Thoracic aorta (tissue), 2 donors: ENCODE measurements at regions not wholly inside any gene's neighbourhood (a gene's known extent, or its start where the extent isn't known, plus 50 kb on each side); places are given as distances from the start of the nearest gene placed in this dataset.

Source experiments
- ATAC-seq: fragments of 150-250 bp; one replicate; pipeline ENCODE4 v1.8.0; 2017; ENCODE audit warnings: low read depth; ENCODE audit not compliant: insufficient number of reproducible peaks, low FRiP score
- DNase-seq: peaks from one replicate; pipeline ENCODE4 v3.0.0-alpha.2; 2020; ENCODE audit warnings: low spot score
- H3K27ac ChIP-seq, 2 donors: fragments of 200-600 bp; sonication (generic); 1 replicate in 1 of 2; 2 replicates in 1 of 2; pipeline ENCODE4 v1.5.1; 2016; ENCODE audit warnings: mild to moderate bottlenecking in 2 of 2, moderate library complexity in 2 of 2
- H3K27me3 ChIP-seq: fragments of 200-600 bp; sonication (generic); replicated peaks from 2 replicates; pipeline ENCODE4 v1.6.0; 2016; ENCODE audit warnings: mild to moderate bottlenecking; ENCODE audit not compliant: insufficient read depth
- H3K36me3 ChIP-seq: fragments of 200-600 bp; sonication (generic); one replicate; pipeline ENCODE4 v1.5.1; 2016
- H3K4me1 ChIP-seq, 2 donors: fragments of 200-600 bp; sonication (generic); 1 replicate in 1 of 2; 2 replicates in 1 of 2; pipeline versions ENCODE4 v1.5.1 to v1.6.0; 2016; ENCODE audit warnings: low read depth in 2 of 2, mild to moderate bottlenecking in 1 of 2; ENCODE audit not compliant: control insufficient read depth in 1 of 2
- H3K4me3 ChIP-seq: fragments of 200-600 bp; sonication (generic); 2 replicates; pipeline ENCODE4 v1.5.1; 2016; ENCODE audit warnings: mild to moderate bottlenecking
- H3K9me3 ChIP-seq: fragments of 200-600 bp; sonication (generic); 2 replicates; pipeline ENCODE4 v1.5.1; 2016
- CTCF ChIP-seq: fragments of 200-600 bp; sonication (generic); IDR thresholded peaks from one replicate; pipeline ENCODE4 v1.5.1; 2019; ENCODE audit warnings: antibody characterized with exemption

- no peaks in the 10 kb centered on the region for H3K36me3 ChIP-seq
- no peak for TF ChIP-seq CTCF
- H3K4me3 ChIP-seq: no peak overlapping the region
- no peaks in the 10 kb centered on the region for H3K4me1 ChIP-seq
- no peak overlapping the region for H3K27ac ChIP-seq
- H3K9me3 ChIP-seq: no peaks in the 10 kb centered on the region
- DNase-seq: no peak
- no peak for ATAC-seq
- no peaks in the 10 kb centered on the region for H3K27me3 ChIP-seq
Observed at GRCh38 chr10:64093946-64094535, 572.8 kb downstream of the REEP3 start.

GRCh38 chr10:64096941-64097340 is 575.7 kb downstream of the REEP3 start:
- Histone ChIP-seq H3K27me3 (no peaks in the 10 kb centered on the region), H3K4me1 (no peaks in the 10 kb centered on the region), H3K9me3 (no peaks in the 10 kb centered on the region), H3K36me3 (no peaks in the 10 kb centered on the region), H3K4me3 (no peak overlapping the region), H3K27ac (no peak overlapping the region)
- TF ChIP-seq CTCF: no peak
- no peak for DNase-seq
- ATAC-seq: no peak

- Histone ChIP-seq H3K9me3 (no peaks in the 10 kb centered on the region), H3K27ac (no peak overlapping the region), H3K4me1 (no peaks in the 10 kb centered on the region), H3K4me3 (no peak overlapping the region), H3K27me3 (no peaks in the 10 kb centered on the region), H3K36me3 (no peaks in the 10 kb centered on the region)
- no peak for ATAC-seq
- no peak for TF ChIP-seq CTCF
- no peak for DNase-seq
Observed at GRCh38 chr10:64097391-64098122, 576.4 kb downstream of the REEP3 start.

GRCh38 chr10:64098994-64099393 is 577.8 kb downstream of the REEP3 start:
- no peak for DNase-seq
- Histone ChIP-seq H3K4me3 (no peak overlapping the region), H3K4me1 (no peaks in the 10 kb centered on the region), H3K36me3 (no peaks in the 10 kb centered on the region), H3K9me3 (no peaks in the 10 kb centered on the region), H3K27me3 (no peaks in the 10 kb centered on the region), H3K27ac (no peak overlapping the region)
- no peak for TF ChIP-seq CTCF
- no peak for ATAC-seq

- Histone ChIP-seq H3K4me3 (no peak overlapping the region), H3K36me3 (no peaks in the 10 kb centered on the region), H3K27ac (no peak overlapping the region), H3K27me3 (no peaks in the 10 kb centered on the region), H3K9me3 (no peaks in the 10 kb centered on the region), H3K4me1 (no peaks in the 10 kb centered on the region)
- TF ChIP-seq CTCF: no peak
- DNase-seq (no peak), ATAC-seq (no peak)
Observed at GRCh38 chr10:64101606-64102263, 580.5 kb downstream of the REEP3 start.
